Endothelial cell of umbilical vein (primary cell): ENCODE measurements at regions not wholly inside any gene's neighbourhood (a gene's known extent, or its start where the extent isn't known, plus 50 kb on each side); places are given as distances from the start of the nearest gene placed in this dataset.

ENCODE experiments used
- CTCF ChIP-seq, 2 donors: IDR thresholded peaks; 1 replicate in 1 of 2; 2 replicates in 1 of 2; pipeline ENCODE4 v1.5.1; 2011; ENCODE audit warnings: low read length in 2 of 2, mild to moderate bottlenecking in 2 of 2, moderate library complexity in 2 of 2, control low read depth in 1 of 2, inconsistent platforms in 1 of 2, low read depth in 1 of 2; ENCODE audit not compliant: insufficient read depth in 1 of 2; ENCODE audit errors: extremely low read depth in 1 of 2
- EZH2 ChIP-seq: IDR thresholded peaks from 2 replicates; pipeline ENCODE4 v1.6.1; 2012; ENCODE audit warnings: borderline replicate concordance, low read depth, mild to moderate bottlenecking, moderate library complexity, low read length, inconsistent platforms; ENCODE audit not compliant: severe bottlenecking
- FOS ChIP-seq: IDR thresholded peaks from 2 replicates; pipeline ENCODE4 v1.6.1; 2011; ENCODE audit warnings: mild to moderate bottlenecking, low read length, moderate library complexity, borderline replicate concordance; ENCODE audit not compliant: insufficient read depth
- JUN ChIP-seq: IDR thresholded peaks from 2 replicates; pipeline ENCODE4 v1.6.1; 2011; ENCODE audit warnings: borderline replicate concordance, low read depth; ENCODE audit not compliant: insufficient read length, insufficient read depth
- MAX ChIP-seq: IDR thresholded peaks from 2 replicates; pipeline ENCODE4 v1.6.1; 2011; ENCODE audit not compliant: insufficient read depth, insufficient read length
- MYC ChIP-seq: IDR thresholded peaks from one replicate; pipeline ENCODE4 v1.6.1; 2011; ENCODE audit warnings: mild to moderate bottlenecking, low read depth, low read length
- POLR2A ChIP-seq: IDR thresholded peaks from 2 replicates; pipeline ENCODE4 v1.6.1; 2012; ENCODE audit warnings: low read depth, mild to moderate bottlenecking, control low read depth, low read length
- POLR2AphosphoS5 ChIP-seq: IDR thresholded peaks from 2 replicates; pipeline ENCODE4 v1.6.1; 2012; ENCODE audit warnings: low read depth, mild to moderate bottlenecking, control low read depth, low read length, moderate library complexity; ENCODE audit not compliant: insufficient read depth

DNA sequence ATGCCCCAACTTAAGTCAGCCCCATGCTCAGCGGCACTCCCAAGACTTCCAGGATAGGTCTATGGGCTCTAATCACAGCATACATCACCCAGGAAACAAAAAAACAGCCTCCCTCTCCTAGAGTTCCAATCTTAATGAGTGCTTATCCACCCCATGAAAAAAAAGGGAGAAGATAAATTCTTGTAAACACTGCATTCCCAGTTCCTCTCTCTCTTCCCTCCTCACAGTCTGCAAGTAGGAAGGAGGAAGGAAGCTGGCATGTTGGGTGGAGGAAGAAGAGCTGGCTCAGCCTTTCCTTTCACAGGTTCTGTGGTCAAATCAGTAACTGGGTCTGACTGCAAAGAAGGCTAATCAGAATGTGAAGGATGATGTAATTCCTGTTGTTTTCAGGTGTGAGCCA is 69.9 kb upstream of the ZC3H11B start:
- TF ChIP-seq CTCF (IDR thresholded peaks at IDR 0.05; ENCODE audit: extremely low read depth in 1 of 2, insufficient read depth in 1 of 2, low read depth in 1 of 2, low read length in 2 of 2), result no peak
- no peak for TF ChIP-seq EZH2
- no peak for TF ChIP-seq MAX
- no peak for TF ChIP-seq MYC
- no peak for TF ChIP-seq POLR2A
- no peak for TF ChIP-seq POLR2AphosphoS5
- no peak for TF ChIP-seq JUN
- TF ChIP-seq FOS, result no peak
